ENCODE measurements at regions not wholly inside any gene's neighbourhood (a gene's known extent, or its start where the extent isn't known, plus 50 kb on each side); places are given as distances from the start of the nearest gene placed in this dataset.

GRCh38 chr6:92026878-92027277 lies 1392.5 kb downstream of the EPHA7 start:
- Mint-ChIP-seq H3K9me3 (peaks cover 7% of the 10 kb centered on the region), H3K36me3 (peaks cover 2% of the 10 kb centered on the region), H3K4me1 (peaks cover 5% of the 10 kb centered on the region), H3K4me3 (no peak overlapping the region), H3K27ac (no peak overlapping the region), H3K27me3 (ENCODE audit: low read depth) (peaks cover 3% of the 10 kb centered on the region)
- TF ChIP-seq CTCF (IDR thresholded peaks at IDR 0.05; ENCODE audit: unreplicated experiment): no peak
- no peak for DNase-seq (ENCODE audit: low spot score in 2 of 2, unreplicated experiment in 2 of 2)

- H3K27me3 Mint-ChIP-seq (ENCODE audit: low read depth): peaks cover 1% of the 10 kb centered on the region
- no peak for DNase-seq (ENCODE audit: low spot score in 2 of 2, unreplicated experiment in 2 of 2)
- H3K9me3 Mint-ChIP-seq: no peaks in the 10 kb centered on the region
- no peaks in the 10 kb centered on the region for H3K36me3 Mint-ChIP-seq
- H3K4me1 Mint-ChIP-seq: peaks cover 5% of the 10 kb centered on the region
- H3K27ac Mint-ChIP-seq: no peak overlapping the region
- TF ChIP-seq CTCF (IDR thresholded peaks at IDR 0.05; ENCODE audit: unreplicated experiment): no peak
- H3K4me3 Mint-ChIP-seq: no peak overlapping the region
These were observed 1394.5 kb downstream of the EPHA7 start for GRCh38 chr6:92024881-92025280.

GRCh38 chr6:92024110-92024509 lies 1395.2 kb downstream of the EPHA7 start:
- DNase-seq (ENCODE audit: low spot score in 2 of 2, unreplicated experiment in 2 of 2): no peak
- Mint-ChIP-seq H3K27ac (no peak overlapping the region), H3K4me3 (no peak overlapping the region), H3K36me3 (no peaks in the 10 kb centered on the region), H3K9me3 (no peaks in the 10 kb centered on the region), H3K27me3 (ENCODE audit: low read depth) (peaks cover 1% of the 10 kb centered on the region), H3K4me1 (peaks cover 5% of the 10 kb centered on the region)
- TF ChIP-seq CTCF (IDR thresholded peaks at IDR 0.05; ENCODE audit: unreplicated experiment): no peak

GRCh38 chr6:92023410-92023966 lies 1395.9 kb downstream of the EPHA7 start:
- Mint-ChIP-seq H3K9me3 (no peaks in the 10 kb centered on the region), H3K36me3 (no peaks in the 10 kb centered on the region), H3K4me1 (peaks cover 5% of the 10 kb centered on the region), H3K27ac (no peak overlapping the region), H3K27me3 (ENCODE audit: low read depth) (peaks cover 1% of the 10 kb centered on the region), H3K4me3 (no peak overlapping the region)
- no peak for DNase-seq (ENCODE audit: low spot score in 2 of 2, unreplicated experiment in 2 of 2)
- TF ChIP-seq CTCF (IDR thresholded peaks at IDR 0.05; ENCODE audit: unreplicated experiment): no peak

- TF ChIP-seq CTCF (IDR thresholded peaks at IDR 0.05; ENCODE audit: unreplicated experiment): no peak
- peaks cover 14% of the 10 kb centered on the region for H3K9me3 Mint-ChIP-seq
- no peak for DNase-seq (ENCODE audit: low spot score in 2 of 2, unreplicated experiment in 2 of 2)
- H3K36me3 Mint-ChIP-seq: no peaks in the 10 kb centered on the region
- H3K4me3 Mint-ChIP-seq: no peak overlapping the region
- peaks cover 3% of the 10 kb centered on the region for H3K27me3 Mint-ChIP-seq (ENCODE audit: low read depth)
- H3K27ac Mint-ChIP-seq: no peak overlapping the region
- no peaks in the 10 kb centered on the region for H3K4me1 Mint-ChIP-seq
These were observed 1407.6 kb downstream of the EPHA7 start for GRCh38 chr6:92011681-92012245.
